H1 (cell line): ENCODE measurements at regions not wholly inside any gene's neighbourhood (a gene's known extent, or its start where the extent isn't known, plus 50 kb on each side); places are given as distances from the start of the nearest gene placed in this dataset.

Experiments
- CTCF ChIA-PET: fragments of 300-600 bp; sonication (Branson Sonifier 250); formaldehyde crosslinking; loops from one replicate; lab custom pipeline; 2021; ENCODE audit not compliant: partially characterized antibody; lab: Charles Lee
- POLR2A ChIA-PET: fragments of 300-600 bp; sonication (Branson Sonifier 250); formaldehyde crosslinking; loops from one replicate; lab custom pipeline; 2021; ENCODE audit warnings: inconsistent platforms; ENCODE audit not compliant: partially characterized antibody; lab: Charles Lee
- DNase-seq, 2 experiments: peaks; one replicate each; pipeline versions ENCODE4 v3.0.0 to v3.0.0-alpha.2; 2010 to 2022; ENCODE audit warnings: low spot score in 2 of 2, low read depth in 1 of 2, mixed read lengths in 1 of 2
- FAIRE-seq: peaks from 2 replicates; lab custom pipeline; 2011; peaks lifted over from hg19 to GRCh38; lab: Jason Lieb, UNC
- H2AFZ ChIP-seq: 2 replicates; pipeline ENCODE4 v1.8.1; 2012; ENCODE audit warnings: low read length, inconsistent platforms
- H2AK5ac ChIP-seq: 2 replicates; pipeline ENCODE4 v1.6.1; 2013; ENCODE audit warnings: low read depth, low read length
- H2BK120ac ChIP-seq: replicated peaks from 2 replicates; pipeline ENCODE3; 2013; ENCODE audit warnings: low read depth, low read length, inconsistent platforms
- H2BK12ac ChIP-seq: 2 replicates; pipeline ENCODE4 v1.6.1; 2013; ENCODE audit warnings: low read depth, low read length
- H2BK15ac ChIP-seq: 2 replicates; pipeline ENCODE4 v1.6.1; 2013; ENCODE audit warnings: low read length
- H2BK20ac ChIP-seq: 2 replicates; pipeline ENCODE4 v1.6.1; 2013; ENCODE audit warnings: low read length
- H2BK5ac ChIP-seq: 2 replicates; pipeline ENCODE4 v1.6.1; 2013; ENCODE audit warnings: low read depth, low read length
- H3K14ac ChIP-seq: 2 replicates; pipeline ENCODE4 v1.6.1; 2013; ENCODE audit warnings: inconsistent platforms; ENCODE audit not compliant: insufficient read length
- H3K18ac ChIP-seq: 2 replicates; pipeline ENCODE4 v1.6.1; 2013; ENCODE audit warnings: low read length; ENCODE audit errors: extremely low read depth
- H3K23ac ChIP-seq: 2 replicates; pipeline ENCODE4 v1.6.1; 2013; ENCODE audit warnings: inconsistent platforms; ENCODE audit not compliant: insufficient read length
- H3K23me2 ChIP-seq: 2 replicates; pipeline ENCODE4 v1.6.1; 2013; ENCODE audit warnings: low read depth, low read length
- H3K27ac ChIP-seq: 2 replicates; pipeline ENCODE4 v1.6.1; 2011; ENCODE audit warnings: low read depth, low read length, inconsistent platforms
- H3K27me3 ChIP-seq, 4 experiments: replicated peaks in 1 of 4; 1 replicate in 1 of 4; 2 replicates in 3 of 4; pipeline versions ENCODE4 v1.6.1 to v1.8.1; 2011 to 2013; ENCODE audit warnings: low read length in 3 of 4, mild to moderate bottlenecking in 3 of 4, inconsistent platforms in 2 of 4, mixed read lengths in 2 of 4, moderate library complexity in 1 of 4; ENCODE audit not compliant: control insufficient read depth in 3 of 4, insufficient read depth in 3 of 4; ENCODE audit errors: extremely low read depth in 1 of 4
- H3K36me3 ChIP-seq, 4 experiments: 2 replicates each; pipeline versions ENCODE4 v1.6.1 to v1.8.1; 2011 to 2013; ENCODE audit warnings: mild to moderate bottlenecking in 4 of 4, low read length in 3 of 4, moderate library complexity in 2 of 4, control low read depth in 1 of 4, inconsistent platforms in 1 of 4; ENCODE audit not compliant: insufficient read depth in 4 of 4, control insufficient read depth in 2 of 4
- H3K4ac ChIP-seq: replicated peaks from 2 replicates; pipeline ENCODE3; 2013; ENCODE audit warnings: low read length, low read depth, mixed read lengths, inconsistent platforms; ENCODE audit not compliant: insufficient read length
- H3K4me1 ChIP-seq, 4 experiments: replicated peaks in 1 of 4; 1 replicate in 1 of 4; 2 replicates in 3 of 4; pipeline versions ENCODE4 v1.6.1 to v1.8.1; 2011 to 2013; ENCODE audit warnings: low read length in 3 of 4, inconsistent platforms in 2 of 4, mixed read lengths in 1 of 4; ENCODE audit not compliant: insufficient read depth in 4 of 4, control insufficient read depth in 3 of 4
- H3K4me2 ChIP-seq, 2 experiments: 2 replicates each; pipeline versions ENCODE4 v1.6.1 to v1.8.1; 2011 to 2013; ENCODE audit warnings: low read depth in 2 of 2, low read length in 2 of 2, control low read depth in 1 of 2, inconsistent platforms in 1 of 2, mild to moderate bottlenecking in 1 of 2; ENCODE audit not compliant: insufficient read depth in 1 of 2
- H3K4me3 ChIP-seq, 4 experiments: fragments of 200-600, 300-600 bp in 1 of 4; sonication (generic), shearing (Covaris generic), sonication (Bioruptor Twin) in 1 of 4; 2 replicates each; pipeline versions ENCODE4 v1.5.1 to v1.8.1; 2011 to 2016; ENCODE audit warnings: low read length in 4 of 4, low read depth in 3 of 4, control low read depth in 2 of 4, inconsistent platforms in 2 of 4, mild to moderate bottlenecking in 2 of 4, mixed read lengths in 1 of 4, moderate library complexity in 1 of 4; ENCODE audit not compliant: insufficient read depth in 2 of 4; ENCODE audit errors: extremely low read depth in 1 of 4
- H3K56ac ChIP-seq: replicated peaks from 2 replicates; pipeline ENCODE3; 2013; ENCODE audit warnings: low read depth, mild to moderate bottlenecking, mixed read lengths, low read length, inconsistent platforms; ENCODE audit not compliant: insufficient read length
- H3K79me1 ChIP-seq: 2 replicates; pipeline ENCODE4 v1.6.1; 2013; ENCODE audit warnings: low read depth, low read length, control low read depth
- H3K79me2 ChIP-seq, 2 experiments: 2 replicates each; pipeline versions ENCODE4 v1.6.1 to v1.8.1; 2012 to 2013; ENCODE audit warnings: low read length in 2 of 2, mild to moderate bottlenecking in 2 of 2, inconsistent platforms in 1 of 2; ENCODE audit not compliant: insufficient read depth in 2 of 2, control insufficient read depth in 1 of 2
- H3K9ac ChIP-seq, 4 experiments: replicated peaks in 1 of 4; 1 replicate in 1 of 4; 2 replicates in 3 of 4; pipeline versions ENCODE4 v1.6.1 to v1.8.1; 2011 to 2013; ENCODE audit warnings: low read depth in 3 of 4, low read length in 3 of 4, control low read depth in 2 of 4, mild to moderate bottlenecking in 2 of 4, moderate library complexity in 2 of 4, inconsistent platforms in 1 of 4; ENCODE audit errors: extremely low read depth in 1 of 4
- H3K9me3 ChIP-seq, 2 experiments: 2 replicates each; pipeline versions ENCODE4 v1.6.1 to v1.8.1; 2012 to 2013; ENCODE audit warnings: mild to moderate bottlenecking in 2 of 2, moderate library complexity in 2 of 2, control low read depth in 1 of 2, inconsistent platforms in 1 of 2, low read depth in 1 of 2, low read length in 1 of 2, mixed read lengths in 1 of 2; ENCODE audit not compliant: insufficient read depth in 2 of 2
- H4K20me1 ChIP-seq, 2 experiments: replicated peaks in 1 of 2; 2 replicates each; pipeline versions ENCODE3 to v1.8.1; 2011 to 2013; ENCODE audit warnings: inconsistent platforms in 2 of 2, low read length in 2 of 2, mild to moderate bottlenecking in 1 of 2; ENCODE audit not compliant: insufficient read depth in 2 of 2, control insufficient read depth in 1 of 2
- H4K5ac ChIP-seq: 2 replicates; pipeline ENCODE4 v1.6.1; 2013; ENCODE audit warnings: low read length, low read depth, mixed read lengths, inconsistent platforms; ENCODE audit not compliant: insufficient read length
- H4K8ac ChIP-seq: 2 replicates; pipeline ENCODE4 v1.8.0; 2013; ENCODE audit warnings: mild to moderate bottlenecking, moderate library complexity, low read length, inconsistent platforms; ENCODE audit not compliant: insufficient read depth; ENCODE audit errors: extremely low read depth
- H4K91ac ChIP-seq: replicated peaks from 2 replicates; pipeline ENCODE3; 2013; ENCODE audit warnings: low read length, mixed read lengths, inconsistent platforms; ENCODE audit not compliant: insufficient read length
- BACH1 ChIP-seq: IDR thresholded peaks from 2 replicates; pipeline ENCODE4 v1.6.1; 2012; ENCODE audit warnings: low read length, improper control_type of control experiment
- BRCA1 ChIP-seq: IDR thresholded peaks from 2 replicates; pipeline ENCODE4 v1.6.1; 2012; ENCODE audit warnings: low read depth, low read length, improper control_type of control experiment
- CHD2 ChIP-seq: IDR thresholded peaks from 2 replicates; pipeline ENCODE4 v1.6.1; 2012; ENCODE audit warnings: low read length, improper control_type of control experiment
- EP300 ChIP-seq, 2 experiments: IDR thresholded peaks; 1 replicate in 1 of 2; 2 replicates in 1 of 2; pipeline ENCODE4 v1.6.1; 2011 to 2012; ENCODE audit warnings: low read depth in 2 of 2, low read length in 2 of 2, mild to moderate bottlenecking in 2 of 2, borderline replicate concordance in 1 of 2, inconsistent platforms in 1 of 2, moderate library complexity in 1 of 2
- FOSL1 ChIP-seq: IDR thresholded peaks from 2 replicates; pipeline ENCODE4 v1.6.1; 2011; ENCODE audit warnings: mild to moderate bottlenecking, low read depth, low read length, moderate library complexity; ENCODE audit not compliant: insufficient read depth
- GABPA ChIP-seq: IDR thresholded peaks from 2 replicates; pipeline ENCODE4 v1.6.1; 2011; ENCODE audit warnings: mild to moderate bottlenecking, low read length, moderate library complexity, borderline replicate concordance; ENCODE audit not compliant: insufficient read depth
- NANOG ChIP-seq: IDR thresholded peaks from 2 replicates; pipeline ENCODE4 v1.6.1; 2011; ENCODE audit warnings: low read length, low read depth, mild to moderate bottlenecking, inconsistent platforms; ENCODE audit not compliant: insufficient read depth, poor library complexity, severe bottlenecking
- POLR2AphosphoS5 ChIP-seq: IDR thresholded peaks from 2 replicates; pipeline ENCODE4 v1.6.1; 2011; ENCODE audit warnings: low read depth, low read length
- SRF ChIP-seq: IDR thresholded peaks from 2 replicates; pipeline ENCODE4 v1.6.1; 2011; ENCODE audit warnings: mild to moderate bottlenecking, low read depth, low read length, moderate library complexity
- TBP ChIP-seq: IDR thresholded peaks from 2 replicates; pipeline ENCODE4 v1.6.1; 2011; ENCODE audit warnings: low read depth, low read length, improper control_type of control experiment
- WGBS, 2 experiments: shearing (Covaris generic) in 1 of 2; methylation state at CpG; one replicate each; pipeline versions ENCODE4 v1.1.6 to v1.1.7; 2013 to 2015; ENCODE audit warnings: low lambda C conversion rate in 2 of 2, mixed read lengths in 2 of 2, inconsistent platforms in 1 of 2, low coverage in 1 of 2, missing lambda C conversion rate in 1 of 2; ENCODE audit not compliant: insufficient replicate concordance in 2 of 2, insufficient coverage in 1 of 2, insufficient read length in 1 of 2; ENCODE audit errors: extremely low coverage in 1 of 2, missing lambda C conversion rate in 1 of 2; 5-methylcytosine and 5-hydroxymethylcytosine counted together
- TF ChIP-seq, protein P1 (sequence below): IDR thresholded peaks from 2 replicates; pipeline ENCODE4 v1.6.1; 2011; ENCODE audit warnings: low read length, improper control_type of control experiment

DNA sequence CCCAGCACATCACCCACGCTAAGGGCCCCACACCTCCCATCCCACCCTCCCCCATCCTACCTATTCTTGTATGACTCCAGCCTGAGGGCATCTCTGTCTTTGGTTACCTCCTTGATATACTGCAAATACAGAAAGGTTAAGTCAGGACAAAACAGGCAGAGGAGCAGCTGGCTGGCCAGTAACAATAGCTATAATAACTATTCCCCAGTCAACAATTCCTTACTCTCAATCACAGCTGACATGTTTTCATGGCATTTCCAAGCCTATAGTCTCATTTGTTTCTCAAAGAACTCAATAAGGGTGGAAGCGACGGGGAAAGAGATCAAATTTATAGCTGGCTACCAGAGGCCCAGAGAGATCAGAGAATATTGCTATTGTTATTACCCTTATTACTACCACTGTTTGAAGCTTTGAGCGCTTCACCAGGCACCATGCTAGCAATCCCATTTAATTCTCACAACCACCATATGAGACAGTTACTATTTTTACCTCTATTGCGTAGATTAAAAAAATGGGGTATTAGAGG lies 93.0 kb upstream of the C2CD4B start:
- no peak overlapping the region for H2BK12ac ChIP-seq
- FAIRE-seq: no peak

More for the DNA sequence above, 93.0 kb upstream of the C2CD4B start:
- POLR2A ChIA-PET: interaction anchor here (1.0 kb wide), 1 partner anchor 46 kb away, joined by 3 read pairs; no protein-coding TSS in a partner anchor
- no peak overlapping the region for H3K4me2 ChIP-seq
- DNase-seq: no peak
- no peaks in the 10 kb centered on the region for H3K79me2 ChIP-seq
- H4K8ac ChIP-seq: no peak overlapping the region
- no peak for TF ChIP-seq GABPA
- TF ChIP-seq FOSL1: no peak
- TF ChIP-seq, protein P1, sequence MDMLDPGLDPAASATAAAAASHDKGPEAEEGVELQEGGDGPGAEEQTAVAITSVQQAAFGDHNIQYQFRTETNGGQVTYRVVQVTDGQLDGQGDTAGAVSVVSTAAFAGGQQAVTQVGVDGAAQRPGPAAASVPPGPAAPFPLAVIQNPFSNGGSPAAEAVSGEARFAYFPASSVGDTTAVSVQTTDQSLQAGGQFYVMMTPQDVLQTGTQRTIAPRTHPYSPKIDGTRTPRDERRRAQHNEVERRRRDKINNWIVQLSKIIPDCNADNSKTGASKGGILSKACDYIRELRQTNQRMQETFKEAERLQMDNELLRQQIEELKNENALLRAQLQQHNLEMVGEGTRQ: no peak
- TF ChIP-seq NANOG: no peak
- no peak for TF ChIP-seq EP300 (IDR thresholded peaks at IDR 0.05; ENCODE audit: borderline replicate concordance in 1 of 2, low read depth in 2 of 2, low read length in 2 of 2)
- TF ChIP-seq CHD2: no peak
- no peak for TF ChIP-seq TBP
- no peak for TF ChIP-seq BRCA1
- TF ChIP-seq BACH1: no peak
- no peak for TF ChIP-seq SRF
- no peak for TF ChIP-seq POLR2AphosphoS5
- H2BK20ac ChIP-seq: no peak overlapping the region
- no peak overlapping the region for H2BK5ac ChIP-seq
- no peak overlapping the region for H3K4ac ChIP-seq
- H3K27ac ChIP-seq: no peak overlapping the region
- H3K79me1 ChIP-seq: no peaks in the 10 kb centered on the region
- no peak overlapping the region for H2AK5ac ChIP-seq
- CTCF ChIA-PET: interaction anchor here (1.1 kb wide), 1 partner anchor 48 kb away, joined by 5 read pairs; no protein-coding TSS in a partner anchor
- no peak overlapping the region for H2BK120ac ChIP-seq
- no peak overlapping the region for H4K91ac ChIP-seq
- H3K14ac ChIP-seq: no peak overlapping the region
- H3K4me3 ChIP-seq: no peak overlapping the region
- H3K9me3 ChIP-seq: peaks cover 5 to 8% of the 10 kb centered on the region in 2 experiments; a peak in 2 of 4 replicates
- no peak overlapping the region for H4K5ac ChIP-seq
- no peak overlapping the region for H2BK15ac ChIP-seq
- no peaks in the 10 kb centered on the region for H3K36me3 ChIP-seq
- WGBS, 2 experiments: 83% methylated on average over 4 of the region's 5 CpGs; no CpG with 5 or more reads in 1 of the 2 experiments
- no peak overlapping the region for H3K18ac ChIP-seq
- no peaks in the 10 kb centered on the region for H4K20me1 ChIP-seq
- peaks cover 0 to 4% (median under 1%) of the 10 kb centered on the region in 4 experiments; a peak in 1 of 7 replicates for H3K4me1 ChIP-seq
- no peaks in the 10 kb centered on the region for H3K23me2 ChIP-seq
- no peaks in the 10 kb centered on the region for H3K27me3 ChIP-seq
- H3K23ac ChIP-seq: no peak overlapping the region
- H3K56ac ChIP-seq: no peak overlapping the region
- no peak overlapping the region for H3K9ac ChIP-seq
- no peak overlapping the region for H2AFZ ChIP-seq
